Left ventricle myocardium inferior (tissue), 1 donor: ENCODE measurements at regions not wholly inside any gene's neighbourhood (a gene's known extent, or its start where the extent isn't known, plus 50 kb on each side); places are given as distances from the start of the nearest gene placed in this dataset.

Experiments
- DNase-seq: peaks from one replicate; pipeline ENCODE4 v3.0.0-alpha.2; 2020
- H3K27ac ChIP-seq: fragments of 200-600 bp; replicated peaks from 2 replicates; pipeline ENCODE4 v1.8.0; 2021
- H3K27me3 ChIP-seq: fragments of 200-600 bp; 2 replicates; pipeline ENCODE4 v1.8.0; 2021; ENCODE audit warnings: low read depth
- H3K36me3 ChIP-seq: fragments of 200-600 bp; 2 replicates; pipeline ENCODE4 v1.8.0; 2021
- H3K4me1 ChIP-seq: fragments of 200-600 bp; 2 replicates; pipeline ENCODE4 v1.8.0; 2021
- H3K4me3 ChIP-seq: fragments of 200-600 bp; 2 replicates; pipeline ENCODE4 v1.8.0; 2021; ENCODE audit warnings: mild to moderate bottlenecking, moderate library complexity
- H3K9me3 ChIP-seq: fragments of 200-600 bp; replicated peaks from 2 replicates; pipeline ENCODE4 v1.8.0; 2021
- CTCF ChIP-seq: fragments of 200-600 bp; IDR thresholded peaks from 2 replicates; pipeline ENCODE4 v1.8.0; 2021; ENCODE audit warnings: antibody characterized with exemption, mild to moderate bottlenecking, borderline replicate concordance
- intact Hi-C: fragments of 100-400 bp; cut with micrococcal nuclease; formaldehyde crosslinking; loops from one replicate; pipeline ENCODE4 v1.11.0; 2022
- donor health status: DM: no; HTN: yes; CAD: no; lungs with severe emphysema.

DNA sequence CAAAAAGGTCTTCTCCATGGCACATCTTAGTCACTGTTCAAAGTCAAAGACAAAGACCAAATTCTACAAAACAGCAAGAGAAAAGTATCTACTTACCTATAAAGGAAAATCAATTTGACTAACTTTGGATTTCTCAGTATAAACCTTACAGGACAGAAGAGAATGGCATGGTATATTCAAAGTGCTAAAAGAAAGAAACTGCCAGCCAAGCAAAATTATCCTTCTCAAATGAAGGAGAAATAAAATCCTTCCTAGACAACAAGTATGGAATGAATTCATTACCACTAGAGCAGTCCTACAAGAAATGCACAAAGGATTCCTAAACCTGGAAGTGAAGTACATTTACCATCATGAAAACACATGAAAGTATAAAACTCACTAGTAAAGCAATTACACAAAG is 235.5 kb downstream of the STK31 start:
- Histone ChIP-seq H3K9me3 (peaks cover 38% of the 10 kb centered on the region), H3K27ac (no peak overlapping the region), H3K27me3 (peaks cover 10% of the 10 kb centered on the region), H3K4me1 (no peaks in the 10 kb centered on the region), H3K4me3 (no peak overlapping the region), H3K36me3 (no peaks in the 10 kb centered on the region)
- no peak for TF ChIP-seq CTCF
- no peak for DNase-seq
- intact Hi-C loops: no loop called here

- Histone ChIP-seq H3K27me3 (no peaks in the 10 kb centered on the region), H3K9me3 (peaks cover 26% of the 10 kb centered on the region), H3K36me3 (no peaks in the 10 kb centered on the region), H3K4me3 (no peak overlapping the region), H3K27ac (no peak overlapping the region), H3K4me1 (no peaks in the 10 kb centered on the region)
- TF ChIP-seq CTCF: no peak
- no peak for DNase-seq
- intact Hi-C loops: no loop called here
Observed at GRCh38 chr7:23955145-23955544, 245.1 kb downstream of the STK31 start.

- no peaks in the 10 kb centered on the region for H3K36me3 ChIP-seq
- no peak for TF ChIP-seq CTCF
Observed at GRCh38 chr7:23955600-23956149, 245.7 kb downstream of the STK31 start.

GRCh38 chr7:23956772-23957576 is 247.0 kb downstream of the STK31 start:
- TF ChIP-seq CTCF: no peak
- intact Hi-C loops: no loop called here
- H3K4me3 ChIP-seq: no peak overlapping the region
- no peak for DNase-seq
- no peak overlapping the region for H3K27ac ChIP-seq
- peaks cover 22% of the 10 kb centered on the region for H3K9me3 ChIP-seq
- H3K36me3 ChIP-seq: no peaks in the 10 kb centered on the region
- no peaks in the 10 kb centered on the region for H3K4me1 ChIP-seq
- no peaks in the 10 kb centered on the region for H3K27me3 ChIP-seq

More at GRCh38 chr7:23955600-23956149, 245.7 kb downstream of the STK31 start:
- DNase-seq: no peak
- intact Hi-C loops: no loop called here
- H3K27ac ChIP-seq: no peak overlapping the region
- no peaks in the 10 kb centered on the region for H3K4me1 ChIP-seq
- H3K27me3 ChIP-seq: no peaks in the 10 kb centered on the region
- peaks cover 26% of the 10 kb centered on the region for H3K9me3 ChIP-seq
- no peak overlapping the region for H3K4me3 ChIP-seq

GRCh38 chr7:23959821-23960220 is 249.8 kb downstream of the STK31 start:
- Histone ChIP-seq H3K27me3 (no peaks in the 10 kb centered on the region), H3K27ac (no peak overlapping the region), H3K4me1 (no peaks in the 10 kb centered on the region), H3K36me3 (no peaks in the 10 kb centered on the region), H3K9me3 (peaks cover 12% of the 10 kb centered on the region), H3K4me3 (no peak overlapping the region)
- intact Hi-C loops: no loop called here
- no peak for TF ChIP-seq CTCF
- DNase-seq: no peak
